ENCODE measurements at regions not wholly inside any gene's neighbourhood (a gene's known extent, or its start where the extent isn't known, plus 50 kb on each side); places are given as distances from the start of the nearest gene placed in this dataset.

GRCh38 chr6:134472046-134472445 lies 154.1 kb upstream of the SGK1 start:
- TF ChIP-seq CTCF (IDR thresholded peaks at IDR 0.05; ENCODE audit: low read depth, low read length, missing control alignments): no peak
- no peak overlapping the region for H3K4me3 ChIP-seq (replicated peaks; ENCODE audit: low read depth, low read length)
- DNase-seq (ENCODE audit: extremely low read depth, low read depth): no peak

GRCh38 chr6:134470457-134470975 lies 152.6 kb upstream of the SGK1 start:
- no peak for DNase-seq (ENCODE audit: extremely low read depth, low read depth)
- no peak for TF ChIP-seq CTCF (IDR thresholded peaks at IDR 0.05; ENCODE audit: low read depth, low read length, missing control alignments)
- no peak overlapping the region for H3K4me3 ChIP-seq (replicated peaks; ENCODE audit: low read depth, low read length)

- TF ChIP-seq CTCF (IDR thresholded peaks at IDR 0.05; ENCODE audit: low read depth, low read length, missing control alignments): no peak
- no peak for DNase-seq (ENCODE audit: extremely low read depth, low read depth)
- H3K4me3 ChIP-seq (replicated peaks; ENCODE audit: low read depth, low read length): no peak overlapping the region
Observed at GRCh38 chr6:134469702-134470456, 152.0 kb upstream of the SGK1 start.

GRCh38 chr6:134468633-134469032 lies 150.7 kb upstream of the SGK1 start:
- DNase-seq (ENCODE audit: extremely low read depth, low read depth): no peak
- H3K4me3 ChIP-seq (replicated peaks; ENCODE audit: low read depth, low read length): no peak overlapping the region
- no peak for TF ChIP-seq CTCF (IDR thresholded peaks at IDR 0.05; ENCODE audit: low read depth, low read length, missing control alignments)

GRCh38 chr6:134467620-134468019 lies 149.7 kb upstream of the SGK1 start:
- H3K4me3 ChIP-seq (replicated peaks; ENCODE audit: low read depth, low read length): no peak overlapping the region
- DNase-seq (ENCODE audit: extremely low read depth, low read depth): no peak
- no peak for TF ChIP-seq CTCF (IDR thresholded peaks at IDR 0.05; ENCODE audit: low read depth, low read length, missing control alignments)

GRCh38 chr6:134466771-134467525 lies 149.0 kb upstream of the SGK1 start:
- TF ChIP-seq CTCF (IDR thresholded peaks at IDR 0.05; ENCODE audit: low read depth, low read length, missing control alignments): no peak
- H3K4me3 ChIP-seq (replicated peaks; ENCODE audit: low read depth, low read length): no peak overlapping the region
- no peak for DNase-seq (ENCODE audit: extremely low read depth, low read depth)

Measured in HFF-Myc (cell line).